GM12864 (cell line): ENCODE measurements at regions not wholly inside any gene's neighbourhood (a gene's known extent, or its start where the extent isn't known, plus 50 kb on each side); places are given as distances from the start of the nearest gene placed in this dataset.

Source experiments
- DNase-seq: peaks from one replicate; pipeline ENCODE4 v3.0.0-alpha.2; 2011; ENCODE audit warnings: low read depth
- H3K4me3 ChIP-seq: 2 replicates; pipeline ENCODE4 v1.5.1; 2011; ENCODE audit warnings: mild to moderate bottlenecking, low read depth, low read length, control low read depth
- CTCF ChIP-seq: IDR thresholded peaks from 2 replicates; pipeline ENCODE4 v1.5.1; 2011; ENCODE audit warnings: low read depth, mild to moderate bottlenecking, moderate library complexity, low read length, control low read depth, inconsistent platforms; ENCODE audit errors: missing control alignments

- no peak overlapping the region for H3K4me3 ChIP-seq
- no peak for DNase-seq
- TF ChIP-seq CTCF: no peak
Observed at GRCh38 chr2:180677200-180677599, 303.2 kb upstream of the UBE2E3 start.

DNA sequence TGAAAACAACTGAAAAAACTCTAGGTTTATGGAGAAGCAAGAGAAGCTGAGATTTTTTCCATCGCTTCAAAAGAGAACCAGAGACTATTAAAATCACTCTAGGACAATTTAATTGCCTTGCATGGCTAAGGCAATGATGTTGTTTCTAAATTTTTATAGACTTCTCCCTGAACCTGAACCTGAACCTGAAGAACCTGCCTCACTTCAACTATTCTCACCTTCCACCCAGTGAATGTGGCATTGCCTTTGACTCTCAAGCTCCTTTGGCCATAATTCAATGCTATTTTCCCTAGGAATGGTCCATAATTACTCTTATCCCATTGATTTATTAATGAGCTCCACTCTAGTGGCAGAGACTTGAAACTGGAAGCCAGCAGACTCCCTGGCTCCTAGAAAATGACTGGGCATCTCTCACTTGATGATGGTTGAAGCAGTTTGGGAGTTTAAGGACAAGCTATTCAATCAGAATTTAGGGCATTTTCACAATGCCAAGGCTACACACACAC, 303.8 kb upstream of the UBE2E3 start:
- no peak for DNase-seq
- no peak for TF ChIP-seq CTCF
- H3K4me3 ChIP-seq: no peak overlapping the region

DNA sequence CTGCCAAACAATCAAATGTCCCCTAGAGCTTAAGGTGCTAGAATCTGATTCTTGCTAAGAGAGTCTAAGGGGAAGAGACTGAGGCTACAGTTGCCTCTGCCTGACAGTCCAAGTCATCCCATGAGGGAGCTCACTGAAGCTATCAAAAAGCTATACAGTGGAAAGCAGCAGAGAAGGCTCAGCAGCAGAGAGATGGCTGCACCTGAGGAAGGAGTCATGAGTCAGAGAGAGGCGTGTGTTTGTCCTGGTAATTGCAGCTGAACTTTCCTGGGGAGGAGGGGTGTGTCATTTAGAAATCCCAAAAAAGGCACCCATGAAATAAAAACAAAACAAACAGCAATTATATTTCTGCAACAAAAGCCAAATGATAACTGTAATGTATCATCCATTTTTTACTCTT, 305.2 kb upstream of the UBE2E3 start:
- DNase-seq: no peak
- H3K4me3 ChIP-seq: no peak overlapping the region
- no peak for TF ChIP-seq CTCF

- TF ChIP-seq CTCF: no peak
- DNase-seq: no peak
- no peak overlapping the region for H3K4me3 ChIP-seq
Observed at GRCh38 chr2:180672377-180672776, 308.0 kb upstream of the UBE2E3 start.

GRCh38 chr2:180670302-180671003, 310.0 kb upstream of the UBE2E3 start:
- DNase-seq: no peak
- no peak overlapping the region for H3K4me3 ChIP-seq
- no peak for TF ChIP-seq CTCF

DNA sequence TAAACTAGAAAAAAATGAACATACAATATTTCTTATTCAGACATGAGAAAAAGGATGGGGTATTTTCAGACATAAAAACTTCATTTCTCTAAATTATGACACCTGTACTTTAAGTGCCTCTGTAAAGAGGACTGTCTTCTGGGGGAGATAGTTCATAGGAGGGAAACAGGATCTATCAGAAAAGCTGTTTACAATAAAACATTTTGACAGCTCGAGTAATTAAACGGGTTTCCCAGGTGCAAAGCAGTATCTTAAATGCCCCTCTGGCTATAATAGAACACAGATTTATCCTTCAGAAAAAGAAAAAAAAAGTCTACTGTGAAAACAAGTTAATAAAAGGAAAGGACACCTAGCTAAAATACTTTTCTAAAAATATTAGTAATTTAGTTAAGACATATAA, 311.4 kb upstream of the UBE2E3 start:
- no peak for TF ChIP-seq CTCF
- no peak overlapping the region for H3K4me3 ChIP-seq
- no peak for DNase-seq

DNA sequence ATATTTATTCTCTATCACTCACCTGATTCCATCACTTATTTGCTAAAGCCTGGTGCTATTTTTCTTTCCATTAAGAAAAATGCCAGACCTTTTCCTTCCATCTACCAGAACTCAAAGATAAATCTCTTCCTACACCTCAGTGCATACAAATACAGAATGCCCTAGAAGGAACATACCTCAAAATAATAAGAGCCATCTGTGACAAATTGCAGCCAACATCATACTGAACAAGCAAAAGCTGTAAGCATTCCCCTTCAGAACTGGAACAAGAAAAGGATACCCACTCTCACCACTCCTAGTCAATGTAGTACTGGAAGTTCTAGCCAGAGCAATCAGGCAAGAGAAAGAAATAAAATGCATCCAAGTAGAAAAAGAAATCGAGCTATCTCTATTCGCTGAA, 315.9 kb upstream of the UBE2E3 start:
- DNase-seq: no peak
- H3K4me3 ChIP-seq: no peak overlapping the region
- TF ChIP-seq CTCF: no peak
